GM12874 (cell line): ENCODE measurements at regions not wholly inside any gene's neighbourhood (a gene's known extent, or its start where the extent isn't known, plus 50 kb on each side); places are given as distances from the start of the nearest gene placed in this dataset.

Source experiments
- CTCF ChIP-seq: IDR thresholded peaks from 2 replicates; pipeline ENCODE4 v1.5.1; 2011; ENCODE audit warnings: low read depth, mild to moderate bottlenecking, control low read depth, low read length, moderate library complexity; ENCODE audit not compliant: insufficient read depth

- no peak for TF ChIP-seq CTCF
Measured at GRCh38 chr1:61005614-61006580, 76.5 kb upstream of the NFIA start.

- no peak for TF ChIP-seq CTCF
Measured at GRCh38 chr1:61004262-61005003, 77.9 kb upstream of the NFIA start.

- TF ChIP-seq CTCF = no peak
Measured at GRCh38 chr1:61000327-61000726, 82.0 kb upstream of the NFIA start.

- no peak for TF ChIP-seq CTCF
Measured at GRCh38 chr1:60998786-60999185, 83.6 kb upstream of the NFIA start.

GRCh38 chr1:60994828-60995492 is 87.4 kb upstream of the NFIA start:
- TF ChIP-seq CTCF = no peak

GRCh38 chr1:60994369-60994768 is 88.0 kb upstream of the NFIA start:
- no peak for TF ChIP-seq CTCF

- TF ChIP-seq CTCF = no peak
Measured at GRCh38 chr1:60992165-60992564, 90.2 kb upstream of the NFIA start.
